ENCODE measurements at regions not wholly inside any gene's neighbourhood (a gene's known extent, or its start where the extent isn't known, plus 50 kb on each side); places are given as distances from the start of the nearest gene placed in this dataset.

GRCh38 chr12:130078852-130079251 lies 83.4 kb upstream of the FZD10 start:
- TF ChIP-seq CTCF (conservative IDR thresholded peaks at IDR 0.05; ENCODE audit: low read depth, low read length) (no peak), EZH2 (IDR thresholded peaks at IDR 0.05; ENCODE audit: borderline replicate concordance, low read depth, low read length, poor library complexity, severe bottlenecking) (no peak)

All from A673 (cell line).